ENCODE measurements at regions not wholly inside any gene's neighbourhood (a gene's known extent, or its start where the extent isn't known, plus 50 kb on each side); places are given as distances from the start of the nearest gene placed in this dataset.

DNA sequence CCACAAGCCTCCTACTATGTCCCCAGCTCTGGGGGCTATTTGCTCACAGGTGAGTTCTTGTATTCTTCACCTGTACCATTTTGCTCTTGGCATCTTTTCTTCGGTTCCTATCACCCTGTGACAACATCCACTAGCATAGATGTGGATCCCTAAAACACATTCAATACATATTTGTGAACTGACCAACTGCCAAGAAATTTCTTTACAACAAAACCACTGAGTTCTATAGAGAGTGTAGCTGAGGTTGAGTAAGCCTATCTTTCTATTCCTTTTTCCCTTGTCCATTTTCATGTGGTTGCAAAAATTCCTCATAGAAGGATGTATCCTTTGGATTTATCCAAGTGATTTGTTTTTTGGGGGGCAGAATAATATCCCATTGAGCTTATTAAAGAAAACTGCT, 192.7 kb upstream of the ITGA4 start:
- TF ChIP-seq, protein P1, sequence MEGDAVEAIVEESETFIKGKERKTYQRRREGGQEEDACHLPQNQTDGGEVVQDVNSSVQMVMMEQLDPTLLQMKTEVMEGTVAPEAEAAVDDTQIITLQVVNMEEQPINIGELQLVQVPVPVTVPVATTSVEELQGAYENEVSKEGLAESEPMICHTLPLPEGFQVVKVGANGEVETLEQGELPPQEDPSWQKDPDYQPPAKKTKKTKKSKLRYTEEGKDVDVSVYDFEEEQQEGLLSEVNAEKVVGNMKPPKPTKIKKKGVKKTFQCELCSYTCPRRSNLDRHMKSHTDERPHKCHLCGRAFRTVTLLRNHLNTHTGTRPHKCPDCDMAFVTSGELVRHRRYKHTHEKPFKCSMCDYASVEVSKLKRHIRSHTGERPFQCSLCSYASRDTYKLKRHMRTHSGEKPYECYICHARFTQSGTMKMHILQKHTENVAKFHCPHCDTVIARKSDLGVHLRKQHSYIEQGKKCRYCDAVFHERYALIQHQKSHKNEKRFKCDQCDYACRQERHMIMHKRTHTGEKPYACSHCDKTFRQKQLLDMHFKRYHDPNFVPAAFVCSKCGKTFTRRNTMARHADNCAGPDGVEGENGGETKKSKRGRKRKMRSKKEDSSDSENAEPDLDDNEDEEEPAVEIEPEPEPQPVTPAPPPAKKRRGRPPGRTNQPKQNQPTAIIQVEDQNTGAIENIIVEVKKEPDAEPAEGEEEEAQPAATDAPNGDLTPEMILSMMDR (conservative IDR thresholded peaks at IDR 0.05; ENCODE audit: low read depth, low read length) = no peak
- no peak for TF ChIP-seq POLR2A (IDR thresholded peaks at IDR 0.05; ENCODE audit: low read depth, low read length)
- TF ChIP-seq, protein P2, sequence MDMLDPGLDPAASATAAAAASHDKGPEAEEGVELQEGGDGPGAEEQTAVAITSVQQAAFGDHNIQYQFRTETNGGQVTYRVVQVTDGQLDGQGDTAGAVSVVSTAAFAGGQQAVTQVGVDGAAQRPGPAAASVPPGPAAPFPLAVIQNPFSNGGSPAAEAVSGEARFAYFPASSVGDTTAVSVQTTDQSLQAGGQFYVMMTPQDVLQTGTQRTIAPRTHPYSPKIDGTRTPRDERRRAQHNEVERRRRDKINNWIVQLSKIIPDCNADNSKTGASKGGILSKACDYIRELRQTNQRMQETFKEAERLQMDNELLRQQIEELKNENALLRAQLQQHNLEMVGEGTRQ (IDR thresholded peaks at IDR 0.05; ENCODE audit: low read depth, low read length) = no peak
- no peak for TF ChIP-seq MXI1 (IDR thresholded peaks at IDR 0.05; ENCODE audit: borderline replicate concordance, low read depth, low read length)
- no peak for TF ChIP-seq RFX5 (IDR thresholded peaks at IDR 0.05; ENCODE audit: low read depth, low read length)
- no peak for TF ChIP-seq RCOR1 (IDR thresholded peaks at IDR 0.05; ENCODE audit: insufficient replicate concordance, low read length)
- no peak for TF ChIP-seq BHLHE40 (IDR thresholded peaks at IDR 0.05; ENCODE audit: low read depth, low read length)
- no peak for TF ChIP-seq CEBPB (IDR thresholded peaks at IDR 0.05; ENCODE audit: low read depth, low read length)
- no peak for TF ChIP-seq SMC3 (IDR thresholded peaks at IDR 0.05; ENCODE audit: low read depth, low read length)
- TF ChIP-seq MAFK (IDR thresholded peaks at IDR 0.05; ENCODE audit: low read depth, low read length) = no peak
- no peak for TF ChIP-seq RAD21 (IDR thresholded peaks at IDR 0.05; ENCODE audit: low read length)
- TF ChIP-seq, protein P3, sequence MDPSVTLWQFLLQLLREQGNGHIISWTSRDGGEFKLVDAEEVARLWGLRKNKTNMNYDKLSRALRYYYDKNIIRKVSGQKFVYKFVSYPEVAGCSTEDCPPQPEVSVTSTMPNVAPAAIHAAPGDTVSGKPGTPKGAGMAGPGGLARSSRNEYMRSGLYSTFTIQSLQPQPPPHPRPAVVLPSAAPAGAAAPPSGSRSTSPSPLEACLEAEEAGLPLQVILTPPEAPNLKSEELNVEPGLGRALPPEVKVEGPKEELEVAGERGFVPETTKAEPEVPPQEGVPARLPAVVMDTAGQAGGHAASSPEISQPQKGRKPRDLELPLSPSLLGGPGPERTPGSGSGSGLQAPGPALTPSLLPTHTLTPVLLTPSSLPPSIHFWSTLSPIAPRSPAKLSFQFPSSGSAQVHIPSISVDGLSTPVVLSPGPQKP (IDR thresholded peaks at IDR 0.05; ENCODE audit: borderline replicate concordance, low read depth, low read length) = no peak
- TF ChIP-seq CHD1 (IDR thresholded peaks at IDR 0.05; ENCODE audit: low read depth, low read length) = no peak
